Stimulated activated CD8-positive, alpha-beta memory T cell treated with anti-CD3 and anti-CD28 coated beads, Interleukin-7, amount 100 ng/mL, for 4 hours (primary cell): ENCODE measurements at regions not wholly inside any gene's neighbourhood (a gene's known extent, or its start where the extent isn't known, plus 50 kb on each side); places are given as distances from the start of the nearest gene placed in this dataset.

Source experiments
- DNase-seq, 2 donors: peaks; one replicate each; pipeline ENCODE4 v3.0.0-alpha.2; 2020; ENCODE audit warnings: low read depth in 2 of 2

GRCh38 chr20:40806929-40807820 is 118.1 kb upstream of the MAFB start:
- no peak for DNase-seq

DNA sequence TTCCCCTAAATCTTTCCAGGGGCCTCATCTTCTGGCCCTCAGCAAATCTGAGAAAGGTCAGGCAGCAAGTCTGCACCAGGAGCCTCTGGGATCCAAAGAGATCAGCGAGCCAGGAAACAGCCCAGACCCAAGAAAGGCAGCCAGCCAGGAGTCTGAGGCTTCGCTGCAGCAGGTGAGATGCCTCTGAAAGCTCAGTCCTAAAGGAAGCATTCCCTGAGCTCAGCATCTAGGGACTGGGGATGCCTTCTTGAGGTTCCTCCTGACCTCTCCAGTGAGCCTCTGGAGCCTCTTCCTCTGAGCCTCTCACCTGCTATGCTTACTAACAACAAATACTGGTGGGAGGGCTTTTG is 118.8 kb upstream of the MAFB start:
- no peak for DNase-seq

DNA sequence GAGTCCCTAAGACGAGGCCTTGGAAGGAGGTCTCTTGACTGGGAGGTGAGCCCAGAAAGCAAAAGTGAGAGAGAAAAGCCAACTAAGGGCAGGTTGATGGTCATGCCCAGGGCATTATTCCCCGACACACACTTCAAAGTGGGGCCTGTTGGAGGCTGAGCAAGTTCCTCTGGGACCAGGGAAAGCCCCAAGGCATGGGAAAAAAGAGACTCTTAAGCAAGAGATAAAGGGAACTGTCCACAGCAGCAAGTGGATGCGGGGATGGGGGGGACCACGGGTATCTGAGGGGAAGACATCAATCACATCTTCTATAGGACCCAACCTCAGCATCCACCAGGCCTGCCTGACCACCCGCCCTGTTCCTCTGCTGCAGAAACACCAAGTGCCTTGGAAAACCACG is 119.9 kb upstream of the MAFB start:
- no peak for DNase-seq

GRCh38 chr20:40809361-40809760 is 120.3 kb upstream of the MAFB start:
- DNase-seq, result no peak

DNA sequence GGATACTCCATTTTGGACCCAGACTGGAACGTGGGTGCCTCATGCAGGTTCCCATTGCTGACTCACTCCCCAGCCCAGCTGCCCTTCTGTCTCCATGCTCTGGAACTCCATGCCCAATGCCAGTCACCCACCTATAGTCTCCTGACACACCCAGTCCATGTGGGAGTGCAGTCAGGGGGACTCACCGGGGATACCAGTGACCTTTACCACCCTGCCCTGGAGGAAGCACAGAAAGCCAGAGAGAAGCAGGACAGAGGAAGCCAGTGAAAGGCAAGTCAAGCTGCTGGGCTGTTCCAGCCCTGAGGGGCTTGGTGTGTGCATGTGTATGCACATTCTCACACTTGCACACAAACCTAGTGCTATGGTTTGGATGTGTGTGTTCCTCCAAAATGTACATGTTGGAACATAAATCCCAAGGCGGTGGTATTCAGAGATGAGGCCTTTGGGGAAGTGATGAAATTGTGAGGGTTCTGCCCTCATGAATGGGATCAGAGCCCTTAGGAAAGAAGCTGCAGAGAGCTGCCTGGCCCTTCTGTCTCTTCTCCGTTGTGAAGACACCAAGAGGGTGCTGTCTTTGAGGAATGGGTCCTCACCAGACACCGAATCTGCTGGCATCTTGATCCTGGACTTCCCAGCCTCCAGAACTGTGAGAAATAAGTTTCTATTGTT is 121.4 kb upstream of the MAFB start:
- no peak for DNase-seq

- no peak for DNase-seq
These were observed 122.0 kb upstream of the MAFB start for GRCh38 chr20:40811004-40811403.

DNA sequence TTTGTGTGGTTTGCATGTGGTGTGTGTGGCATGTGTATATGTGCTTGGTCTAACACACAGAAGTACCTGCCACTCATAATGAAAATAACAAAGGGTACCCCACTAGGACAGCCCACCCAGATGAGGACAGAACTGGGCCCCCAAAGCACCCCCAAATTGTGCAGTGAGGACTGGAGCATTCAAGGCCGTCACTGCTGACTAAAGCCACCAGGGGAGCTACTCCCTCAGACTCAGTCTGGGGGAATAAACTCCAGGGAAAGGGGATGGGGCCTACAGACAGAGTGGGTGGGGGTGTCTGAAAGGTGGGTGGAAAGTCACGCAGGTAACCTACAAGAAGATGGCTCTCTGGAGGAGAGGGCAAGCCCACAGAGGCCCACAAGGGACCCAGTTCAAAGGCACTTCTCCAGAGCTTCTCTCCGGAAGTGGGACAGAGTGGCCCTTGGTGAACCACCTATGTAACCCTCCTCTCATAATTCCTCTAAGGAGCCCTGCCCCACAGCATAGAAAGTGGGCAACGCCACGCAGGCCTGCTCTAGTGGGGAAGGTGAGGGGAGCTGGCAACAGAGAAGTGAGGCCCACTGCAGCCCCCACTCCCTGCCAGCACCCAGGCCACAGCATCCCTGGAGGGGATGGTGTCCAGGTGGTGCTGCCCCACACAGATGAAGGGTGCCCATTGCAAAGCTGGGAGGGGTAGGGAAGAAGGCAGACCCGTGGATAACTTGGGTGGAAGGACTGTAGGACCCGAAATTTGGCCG is 122.8 kb upstream of the MAFB start:
- DNase-seq, result no peak

GRCh38 chr20:40812415-40812925 is 123.4 kb upstream of the MAFB start:
- DNase-seq, result no peak

GRCh38 chr20:40813029-40813431 is 124.0 kb upstream of the MAFB start:
- no peak for DNase-seq

GRCh38 chr20:40813708-40814630 is 124.9 kb upstream of the MAFB start:
- DNase-seq, result no peak

- no peak for DNase-seq
These were observed 125.6 kb upstream of the MAFB start for GRCh38 chr20:40814631-40814960.

- no peak for DNase-seq
These were observed 126.4 kb upstream of the MAFB start for GRCh38 chr20:40815156-40816038.

DNA sequence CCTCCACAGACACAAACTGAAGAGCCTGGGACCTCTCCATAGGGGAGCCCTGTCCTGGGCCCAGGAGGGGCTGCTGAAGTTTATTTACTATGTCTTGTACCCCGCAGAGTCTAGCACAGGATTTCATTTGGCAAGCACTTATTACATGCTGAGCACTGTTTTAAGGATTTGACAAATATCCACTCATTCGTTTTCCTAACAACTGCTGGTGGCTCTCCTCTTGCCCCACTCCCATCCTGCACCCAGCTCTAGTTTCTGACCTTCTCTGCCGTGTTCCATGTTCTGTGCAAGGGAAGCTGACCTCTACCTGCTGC is 127.0 kb upstream of the MAFB start:
- DNase-seq, result no peak

DNA sequence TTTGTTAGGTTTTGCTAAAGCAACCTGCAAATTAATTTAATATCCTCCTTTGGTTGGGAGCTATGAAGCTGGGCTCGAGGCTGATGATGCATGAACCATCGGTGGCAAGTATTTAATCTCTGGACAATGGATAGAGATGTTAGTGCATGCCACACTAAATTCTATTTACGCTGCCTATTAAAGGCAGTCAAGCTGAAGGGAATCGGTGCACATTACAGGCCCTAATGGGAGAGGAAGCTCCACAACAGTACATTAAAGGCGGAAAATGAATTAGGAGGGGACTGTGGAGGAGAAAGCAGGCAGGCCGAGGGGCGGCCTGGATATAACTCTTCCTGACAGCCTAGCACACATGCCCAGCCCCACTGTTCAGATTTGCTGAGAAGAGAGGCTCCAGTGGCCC is 132.4 kb upstream of the MAFB start:
- no peak for DNase-seq

DNA sequence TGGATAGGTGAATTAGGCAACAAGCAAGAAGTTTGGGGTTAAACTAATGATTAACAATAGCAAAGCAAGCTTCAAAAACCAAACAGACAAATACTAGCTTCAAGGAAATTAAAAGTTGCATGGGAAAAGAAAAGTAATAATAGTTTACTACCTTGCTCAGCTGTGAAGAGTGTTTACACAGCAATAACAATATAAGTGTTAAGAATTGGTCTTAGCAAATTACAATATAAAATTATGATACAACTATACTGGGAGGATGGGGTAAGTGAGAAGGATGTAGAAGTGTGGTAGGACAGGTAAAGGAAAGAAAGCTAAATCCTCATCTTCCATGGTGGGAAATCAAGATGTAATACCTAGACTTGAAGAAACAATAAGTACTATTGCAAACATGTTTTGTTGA is 137.7 kb upstream of the MAFB start:
- no peak for DNase-seq

DNA sequence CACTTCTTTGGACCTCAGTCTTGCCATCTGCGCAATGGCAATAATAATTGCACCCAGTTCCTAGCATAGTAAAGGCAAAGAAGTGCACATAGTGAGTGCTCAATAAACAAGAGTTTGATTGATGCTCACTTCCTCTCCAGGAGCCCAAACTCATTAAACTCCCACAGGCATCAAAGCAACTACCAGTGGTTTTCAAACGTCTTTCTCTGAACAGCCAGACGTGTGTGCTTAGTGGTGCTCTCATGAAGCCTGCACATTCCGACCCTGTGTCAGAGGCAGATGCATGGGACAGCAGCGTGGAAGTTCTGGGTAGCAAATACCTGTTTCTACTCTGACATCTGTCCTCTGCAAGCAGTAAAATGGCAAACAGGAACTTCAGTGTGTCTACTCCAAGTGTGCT is 146.3 kb upstream of the MAFB start:
- no peak for DNase-seq

- DNase-seq, result no peak
These were observed 149.5 kb upstream of the MAFB start for GRCh38 chr20:40838509-40838908.

DNA sequence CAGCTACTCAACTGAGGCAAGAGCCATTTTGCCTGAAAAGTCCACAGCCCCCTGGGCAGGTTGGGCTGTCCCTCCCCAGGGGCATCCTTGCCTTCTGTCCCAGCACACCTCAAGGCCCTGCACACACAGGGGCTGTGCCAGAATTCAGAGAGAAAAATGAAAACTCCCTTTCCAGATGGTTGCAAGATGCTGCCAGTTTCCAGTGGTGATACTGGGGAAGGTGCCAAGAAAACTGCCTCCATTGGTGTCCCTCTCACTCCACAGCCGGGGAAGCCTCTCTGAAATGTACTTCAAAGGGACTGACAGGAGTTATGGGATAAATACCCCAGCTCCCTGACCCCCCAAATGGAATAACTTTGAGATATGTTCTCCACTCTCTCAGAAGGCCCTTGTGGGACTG is 154.2 kb upstream of the MAFB start:
- no peak for DNase-seq

- DNase-seq, result no peak
These were observed 155.3 kb upstream of the MAFB start for GRCh38 chr20:40844332-40844731.

GRCh38 chr20:40848096-40848495 is 159.1 kb upstream of the MAFB start:
- no peak for DNase-seq

GRCh38 chr20:40848526-40848925 is 159.5 kb upstream of the MAFB start:
- DNase-seq, result no peak
